ENCODE measurements at regions not wholly inside any gene's neighbourhood (a gene's known extent, or its start where the extent isn't known, plus 50 kb on each side); places are given as distances from the start of the nearest gene placed in this dataset.

- TF ChIP-seq CTCF (conservative IDR thresholded peaks at IDR 0.05; ENCODE audit: low read depth, low read length) (no peak), BHLHE40 (IDR thresholded peaks at IDR 0.05; ENCODE audit: low read depth, low read length) (no peak), RFX5 (IDR thresholded peaks at IDR 0.05; ENCODE audit: low read depth, low read length) (no peak), SMC3 (IDR thresholded peaks at IDR 0.05; ENCODE audit: low read depth, low read length) (no peak), POLR2A (IDR thresholded peaks at IDR 0.05; ENCODE audit: low read depth, low read length) (no peak), CHD1 (IDR thresholded peaks at IDR 0.05; ENCODE audit: low read depth, low read length) (no peak), MAZ (IDR thresholded peaks at IDR 0.05; ENCODE audit: borderline replicate concordance, low read depth, low read length) (no peak), MAFK (IDR thresholded peaks at IDR 0.05; ENCODE audit: low read depth, low read length) (no peak)
These were observed 916.6 kb upstream of the CELF2 start for GRCh38 chr10:10101106-10101505.

Data from IMR-90 (cell line).